ENCODE measurements at regions not wholly inside any gene's neighbourhood (a gene's known extent, or its start where the extent isn't known, plus 50 kb on each side); places are given as distances from the start of the nearest gene placed in this dataset.

- no peak for DNase-seq (ENCODE audit: low spot score)
- no peaks in the 10 kb centered on the region for H3K36me3 Mint-ChIP-seq (ENCODE audit: low read depth)
- no peaks in the 10 kb centered on the region for H3K27me3 Mint-ChIP-seq (ENCODE audit: low read depth)
- no peak overlapping the region for H3K4me3 Mint-ChIP-seq (ENCODE audit: unreplicated experiment)
- H3K9me3 Mint-ChIP-seq (ENCODE audit: low read depth) = peaks cover 8% of the 10 kb centered on the region
- no peak overlapping the region for H3K27ac Mint-ChIP-seq (ENCODE audit: unreplicated experiment)
- TF ChIP-seq CTCF (IDR thresholded peaks at IDR 0.05) = no peak
- no peaks in the 10 kb centered on the region for H3K4me1 Mint-ChIP-seq (ENCODE audit: low read depth)
These were observed 704.6 kb downstream of the EFNB2 start for GRCh38 chr13:105830821-105831220.

DNA sequence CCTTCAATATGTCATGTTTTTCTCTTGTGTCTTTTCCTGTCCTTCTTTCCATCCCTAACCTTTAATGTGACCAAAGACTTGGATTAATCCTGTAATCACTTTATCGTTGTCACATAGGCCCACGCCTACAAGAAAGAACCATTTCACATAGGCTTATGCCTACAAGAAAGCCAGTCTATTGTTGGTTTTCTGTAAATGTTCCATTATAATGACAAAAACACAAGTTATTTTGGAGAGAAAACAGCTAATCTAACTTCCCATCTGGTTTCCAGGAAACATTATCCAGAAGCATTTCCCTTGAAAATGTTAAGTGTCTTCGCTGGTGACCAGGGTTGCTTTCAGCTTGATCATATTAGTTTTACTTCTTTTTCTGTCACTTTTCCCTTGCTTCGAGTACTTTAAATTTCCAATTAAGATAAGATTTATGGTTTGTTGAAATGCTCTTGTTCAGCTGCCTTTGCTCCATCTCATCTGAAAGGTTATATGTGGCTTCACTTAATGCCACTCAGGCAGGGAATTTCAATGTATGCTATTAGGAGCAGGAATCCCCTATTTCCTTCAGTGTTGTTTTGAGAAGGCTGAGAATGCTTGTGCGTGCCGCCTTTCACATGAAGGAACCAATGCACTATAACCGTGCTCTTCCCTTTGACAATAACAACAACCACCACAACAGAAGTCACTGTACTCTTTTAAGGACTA is 708.2 kb downstream of the EFNB2 start:
- no peaks in the 10 kb centered on the region for H3K4me1 Mint-ChIP-seq (ENCODE audit: low read depth)
- no peaks in the 10 kb centered on the region for H3K27me3 Mint-ChIP-seq (ENCODE audit: low read depth)
- H3K9me3 Mint-ChIP-seq (ENCODE audit: low read depth) = peaks cover 8% of the 10 kb centered on the region
- H3K27ac Mint-ChIP-seq (ENCODE audit: unreplicated experiment) = no peak overlapping the region
- TF ChIP-seq CTCF (IDR thresholded peaks at IDR 0.05) = no peak
- no peak for DNase-seq (ENCODE audit: low spot score)
- H3K36me3 Mint-ChIP-seq (ENCODE audit: low read depth) = no peaks in the 10 kb centered on the region
- no peak overlapping the region for H3K4me3 Mint-ChIP-seq (ENCODE audit: unreplicated experiment)

- H3K9me3 Mint-ChIP-seq (ENCODE audit: low read depth) = peaks cover 8% of the 10 kb centered on the region
- no peak overlapping the region for H3K27ac Mint-ChIP-seq (ENCODE audit: unreplicated experiment)
- no peaks in the 10 kb centered on the region for H3K4me1 Mint-ChIP-seq (ENCODE audit: low read depth)
- no peaks in the 10 kb centered on the region for H3K27me3 Mint-ChIP-seq (ENCODE audit: low read depth)
- no peak for DNase-seq (ENCODE audit: low spot score)
- no peak for TF ChIP-seq CTCF (IDR thresholded peaks at IDR 0.05)
- H3K4me3 Mint-ChIP-seq (ENCODE audit: unreplicated experiment) = no peak overlapping the region
- no peaks in the 10 kb centered on the region for H3K36me3 Mint-ChIP-seq (ENCODE audit: low read depth)
These were observed 710.4 kb downstream of the EFNB2 start for GRCh38 chr13:105825071-105825470.

GRCh38 chr13:105821337-105821736 is 714.1 kb downstream of the EFNB2 start:
- H3K4me3 Mint-ChIP-seq (ENCODE audit: unreplicated experiment) = no peak overlapping the region
- H3K36me3 Mint-ChIP-seq (ENCODE audit: low read depth) = no peaks in the 10 kb centered on the region
- no peak overlapping the region for H3K27ac Mint-ChIP-seq (ENCODE audit: unreplicated experiment)
- no peaks in the 10 kb centered on the region for H3K4me1 Mint-ChIP-seq (ENCODE audit: low read depth)
- no peaks in the 10 kb centered on the region for H3K9me3 Mint-ChIP-seq (ENCODE audit: low read depth)
- TF ChIP-seq CTCF (IDR thresholded peaks at IDR 0.05) = no peak
- H3K27me3 Mint-ChIP-seq (ENCODE audit: low read depth) = no peaks in the 10 kb centered on the region
- DNase-seq (ENCODE audit: low spot score) = no peak

- H3K27ac Mint-ChIP-seq (ENCODE audit: unreplicated experiment) = no peak overlapping the region
- no peaks in the 10 kb centered on the region for H3K27me3 Mint-ChIP-seq (ENCODE audit: low read depth)
- H3K9me3 Mint-ChIP-seq (ENCODE audit: low read depth) = no peaks in the 10 kb centered on the region
- no peak for TF ChIP-seq CTCF (IDR thresholded peaks at IDR 0.05)
- no peak for DNase-seq (ENCODE audit: low spot score)
- no peaks in the 10 kb centered on the region for H3K4me1 Mint-ChIP-seq (ENCODE audit: low read depth)
- H3K4me3 Mint-ChIP-seq (ENCODE audit: unreplicated experiment) = no peak overlapping the region
- H3K36me3 Mint-ChIP-seq (ENCODE audit: low read depth) = no peaks in the 10 kb centered on the region
These were observed 715.0 kb downstream of the EFNB2 start for GRCh38 chr13:105820415-105820814.

All from chondrocyte (in vitro differentiated cells).